IPS-18a (cell line): ENCODE measurements at regions not wholly inside any gene's neighbourhood (a gene's known extent, or its start where the extent isn't known, plus 50 kb on each side); places are given as distances from the start of the nearest gene placed in this dataset.

ENCODE experiments used
- H3K27ac ChIP-seq: one replicate; pipeline ENCODE4 v1.5.1; 2013; ENCODE audit warnings: low read length
- H3K27me3 ChIP-seq: one replicate; pipeline ENCODE4 v1.6.1; 2013; ENCODE audit warnings: mild to moderate bottlenecking, low read length; ENCODE audit not compliant: control insufficient read depth, insufficient read depth
- H3K36me3 ChIP-seq: one replicate; pipeline ENCODE4 v1.6.1; 2013; ENCODE audit warnings: low read depth, low read length; ENCODE audit not compliant: control insufficient read depth
- H3K4me1 ChIP-seq: one replicate; pipeline ENCODE4 v1.6.1; 2013; ENCODE audit warnings: low read depth, low read length; ENCODE audit not compliant: control insufficient read depth
- H3K4me3 ChIP-seq: one replicate; pipeline ENCODE4 v1.5.1; 2013; ENCODE audit warnings: low read length
- H3K9ac ChIP-seq: one replicate; pipeline ENCODE4 v1.6.1; 2013; ENCODE audit warnings: mild to moderate bottlenecking, low read length, moderate library complexity
- H3K9me3 ChIP-seq: one replicate; pipeline ENCODE4 v1.6.1; 2013; ENCODE audit warnings: low read depth, low read length; ENCODE audit not compliant: control insufficient read depth

DNA sequence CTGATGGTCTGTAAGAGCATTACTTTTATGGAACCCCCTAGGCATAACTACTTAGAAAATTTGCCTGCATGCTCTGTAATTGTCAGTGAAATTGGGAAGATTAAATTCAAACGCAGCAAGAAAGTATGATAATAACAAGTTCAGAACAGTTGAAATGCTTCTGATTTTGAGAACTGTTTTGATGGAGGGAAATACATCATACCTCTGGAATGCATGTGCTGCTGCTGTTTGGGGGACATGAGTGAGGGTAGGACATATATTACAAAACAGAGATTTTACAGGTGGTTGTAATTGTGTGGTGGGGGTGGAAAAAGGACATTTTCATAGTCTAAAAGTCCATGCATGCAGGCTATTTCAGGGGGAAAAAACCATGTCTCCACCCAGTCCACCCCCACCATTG, 135.0 kb upstream of the DPH6 start:
- Histone ChIP-seq H3K9me3 (no peaks in the 10 kb centered on the region), H3K36me3 (no peaks in the 10 kb centered on the region), H3K9ac (no peak overlapping the region), H3K27ac (no peak overlapping the region), H3K4me3 (no peak overlapping the region), H3K27me3 (no peaks in the 10 kb centered on the region), H3K4me1 (no peaks in the 10 kb centered on the region)

DNA sequence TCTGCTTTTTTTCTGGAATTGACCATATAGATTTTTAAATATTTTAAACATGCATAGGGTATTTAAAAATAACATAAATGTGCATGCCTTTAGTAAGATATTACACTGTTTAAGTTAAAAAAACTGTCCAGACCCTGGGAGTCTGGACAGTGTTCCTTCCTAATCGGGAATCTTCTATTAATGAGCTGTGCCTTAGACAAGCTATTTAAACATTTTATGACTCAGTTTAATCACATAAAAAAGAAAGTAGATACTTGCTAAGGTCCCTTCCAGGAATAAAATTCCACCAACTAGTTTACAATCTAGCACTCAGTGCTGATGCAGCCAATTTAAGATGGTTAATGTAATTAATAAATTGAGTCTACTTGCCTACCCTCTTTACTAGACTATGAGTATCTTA, 140.4 kb upstream of the DPH6 start:
- H3K9me3 ChIP-seq = no peaks in the 10 kb centered on the region
- no peak overlapping the region for H3K9ac ChIP-seq
- no peaks in the 10 kb centered on the region for H3K27me3 ChIP-seq
- no peak overlapping the region for H3K4me3 ChIP-seq
- no peak overlapping the region for H3K27ac ChIP-seq
- H3K36me3 ChIP-seq = no peaks in the 10 kb centered on the region
- H3K4me1 ChIP-seq = no peaks in the 10 kb centered on the region

DNA sequence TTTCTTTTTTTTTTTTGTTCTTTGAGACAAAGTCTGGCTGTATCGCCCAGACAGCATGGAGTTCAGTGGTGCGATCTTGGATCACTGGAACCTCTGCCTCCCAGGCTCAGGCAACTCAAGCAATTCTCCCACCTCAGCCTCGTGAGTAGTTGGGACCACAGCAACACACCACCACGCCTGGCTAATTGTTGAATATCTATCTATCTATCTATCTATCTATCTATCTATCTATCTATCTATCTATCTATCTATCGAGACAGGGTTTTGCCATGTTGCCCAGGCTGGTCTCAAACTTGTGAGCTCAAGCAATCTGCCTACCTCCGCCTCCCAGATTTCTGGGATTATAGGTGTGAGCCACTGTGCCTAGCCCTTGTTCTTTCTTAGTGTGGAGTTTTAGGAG, 143.3 kb upstream of the DPH6 start:
- Histone ChIP-seq H3K4me1 (no peaks in the 10 kb centered on the region), H3K27me3 (no peaks in the 10 kb centered on the region), H3K9ac (no peak overlapping the region), H3K27ac (no peak overlapping the region), H3K36me3 (no peaks in the 10 kb centered on the region), H3K4me3 (no peak overlapping the region), H3K9me3 (no peaks in the 10 kb centered on the region)

DNA sequence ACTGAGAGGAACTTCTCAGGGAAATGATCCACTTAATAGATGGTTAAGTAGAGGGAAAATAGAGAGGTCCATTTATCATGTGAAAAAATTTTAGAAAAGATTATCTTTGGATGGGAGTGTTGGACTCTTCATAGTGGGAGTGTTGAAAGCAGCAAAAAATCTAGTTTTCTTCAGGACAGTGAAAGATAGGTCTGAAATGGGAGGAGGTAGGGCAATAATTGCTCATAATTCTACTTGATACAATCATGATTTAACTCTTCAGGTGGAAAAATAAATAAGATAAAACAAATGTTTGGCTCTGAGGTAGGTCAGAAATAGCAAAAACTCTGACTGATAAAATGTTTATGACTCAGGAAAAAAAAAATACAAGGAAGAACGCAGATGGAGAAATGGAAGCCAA, 144.1 kb upstream of the DPH6 start:
- Histone ChIP-seq H3K9ac (no peak overlapping the region), H3K4me3 (no peak overlapping the region), H3K9me3 (no peaks in the 10 kb centered on the region), H3K4me1 (no peaks in the 10 kb centered on the region), H3K27ac (no peak overlapping the region), H3K36me3 (no peaks in the 10 kb centered on the region), H3K27me3 (no peaks in the 10 kb centered on the region)

DNA sequence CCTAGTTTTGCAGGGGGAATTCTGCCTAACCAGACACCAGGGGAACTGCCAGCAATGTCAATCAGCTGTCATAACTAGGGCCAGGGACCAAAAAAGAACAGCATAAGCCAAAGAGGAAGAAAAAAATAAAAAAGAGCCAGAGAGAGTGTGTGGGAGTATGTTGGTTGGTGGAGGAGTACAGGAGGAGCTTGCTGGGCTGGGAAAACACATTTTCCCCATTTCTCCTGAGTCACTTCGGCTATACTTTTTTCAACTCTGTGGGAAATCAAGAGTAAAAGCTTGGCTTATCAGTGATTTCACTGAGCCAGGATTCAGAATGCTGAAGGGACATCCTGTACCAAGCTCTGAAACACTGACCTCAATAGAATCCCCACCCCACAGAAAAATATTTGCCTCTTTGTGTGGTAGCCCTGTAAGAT, 144.7 kb upstream of the DPH6 start:
- H3K4me1 ChIP-seq = no peaks in the 10 kb centered on the region
- no peaks in the 10 kb centered on the region for H3K9me3 ChIP-seq
- no peaks in the 10 kb centered on the region for H3K36me3 ChIP-seq
- H3K27me3 ChIP-seq = no peaks in the 10 kb centered on the region
- H3K27ac ChIP-seq = no peak overlapping the region
- no peak overlapping the region for H3K4me3 ChIP-seq
- H3K9ac ChIP-seq = no peak overlapping the region

DNA sequence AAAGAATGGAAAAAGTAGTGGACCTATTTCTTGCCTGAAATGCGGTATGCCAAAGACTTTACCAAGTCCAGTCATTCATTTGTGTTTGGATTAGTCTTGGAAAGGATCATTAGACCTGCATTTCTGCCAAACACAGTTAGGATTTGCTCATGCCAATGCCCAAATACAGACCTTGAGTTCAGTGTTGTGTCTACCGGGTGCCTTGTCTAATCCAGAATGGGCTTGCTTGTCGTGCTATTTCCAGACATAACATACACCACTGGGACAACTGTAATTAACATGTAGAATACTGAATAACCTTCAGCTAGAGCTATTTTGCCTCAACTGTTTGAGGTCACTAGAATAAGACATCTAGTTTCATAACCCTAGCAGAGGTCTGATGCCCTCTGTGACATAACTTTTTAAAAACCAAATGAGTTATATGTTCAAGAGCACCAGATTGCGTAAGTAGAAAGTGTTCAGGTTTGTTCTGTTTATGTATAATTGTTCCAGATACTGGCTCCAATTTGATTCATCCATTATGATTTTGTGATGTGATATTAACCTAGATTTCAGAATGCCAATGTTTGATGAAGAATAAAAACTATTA, 145.3 kb upstream of the DPH6 start:
- H3K27ac ChIP-seq = no peak overlapping the region
- no peaks in the 10 kb centered on the region for H3K4me1 ChIP-seq
- H3K36me3 ChIP-seq = no peaks in the 10 kb centered on the region

GRCh38 chr15:35691891-35692867, 146.2 kb upstream of the DPH6 start:
- Histone ChIP-seq H3K4me3 (no peak overlapping the region), H3K4me1 (peaks cover 6% of the 10 kb centered on the region), H3K9me3 (no peaks in the 10 kb centered on the region), H3K27me3 (no peaks in the 10 kb centered on the region), H3K9ac (no peak overlapping the region), H3K27ac (no peak overlapping the region), H3K36me3 (no peaks in the 10 kb centered on the region)

More for the DNA sequence above, 145.3 kb upstream of the DPH6 start:
- H3K27me3 ChIP-seq = no peaks in the 10 kb centered on the region
- no peak overlapping the region for H3K9ac ChIP-seq
- H3K9me3 ChIP-seq = no peaks in the 10 kb centered on the region
- H3K4me3 ChIP-seq = no peak overlapping the region

DNA sequence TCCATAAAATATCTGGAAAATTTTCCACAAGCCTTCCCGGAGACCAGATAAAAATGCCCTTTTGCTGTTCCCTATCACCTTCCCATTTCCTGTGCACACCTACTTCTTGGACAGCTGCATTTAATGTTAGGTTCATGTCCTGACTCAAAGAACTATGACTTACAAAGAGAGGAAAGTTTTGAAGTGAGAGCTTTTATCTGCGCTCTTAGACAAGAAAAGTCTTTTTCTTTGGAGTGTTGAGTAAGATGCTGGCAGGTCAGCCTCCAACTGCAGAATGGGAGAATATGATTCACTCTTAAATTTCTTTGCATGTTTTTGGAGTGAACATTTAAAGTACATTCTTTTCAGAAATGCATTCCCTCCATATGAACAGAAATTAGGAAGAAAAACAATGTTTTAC, 147.3 kb upstream of the DPH6 start:
- H3K36me3 ChIP-seq = no peaks in the 10 kb centered on the region
- H3K9ac ChIP-seq = no peak overlapping the region
- H3K27ac ChIP-seq = no peak overlapping the region
- H3K4me1 ChIP-seq = peaks cover 15% of the 10 kb centered on the region
- H3K4me3 ChIP-seq = no peak overlapping the region
- no peaks in the 10 kb centered on the region for H3K9me3 ChIP-seq
- H3K27me3 ChIP-seq = no peaks in the 10 kb centered on the region

DNA sequence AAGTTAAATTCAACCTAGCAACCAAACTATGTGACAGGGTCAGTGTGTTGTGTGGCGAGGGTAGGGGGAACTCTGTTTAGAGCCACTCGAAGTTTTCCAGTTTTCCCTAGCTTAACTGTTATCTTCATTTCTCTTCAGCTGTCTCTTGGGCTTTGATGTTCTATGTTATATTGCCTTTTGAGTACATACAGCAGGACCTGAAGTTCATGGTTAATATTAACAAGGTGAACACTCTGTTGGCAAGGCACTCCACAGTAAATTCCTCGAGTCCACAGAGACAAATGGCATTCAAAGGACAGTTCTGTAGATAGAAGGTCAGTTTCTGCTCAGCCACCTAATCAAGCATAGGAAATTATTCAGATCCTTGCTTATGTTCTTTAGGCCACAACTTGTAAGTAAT, 147.9 kb upstream of the DPH6 start:
- Histone ChIP-seq H3K36me3 (no peaks in the 10 kb centered on the region), H3K27ac (no peak overlapping the region), H3K9me3 (no peaks in the 10 kb centered on the region), H3K4me3 (no peak overlapping the region), H3K9ac (no peak overlapping the region), H3K27me3 (no peaks in the 10 kb centered on the region), H3K4me1 (peaks cover 21% of the 10 kb centered on the region)

GRCh38 chr15:35695003-35695402, 149.0 kb upstream of the DPH6 start:
- Histone ChIP-seq H3K9me3 (no peaks in the 10 kb centered on the region), H3K27ac (no peak overlapping the region), H3K27me3 (no peaks in the 10 kb centered on the region), H3K4me1 (peaks cover 27% of the 10 kb centered on the region), H3K9ac (no peak overlapping the region), H3K36me3 (no peaks in the 10 kb centered on the region), H3K4me3 (no peak overlapping the region)

GRCh38 chr15:35696767-35697231, 150.8 kb upstream of the DPH6 start:
- Histone ChIP-seq H3K4me1 (peaks cover 27% of the 10 kb centered on the region), H3K27ac (no peak overlapping the region), H3K36me3 (no peaks in the 10 kb centered on the region), H3K9ac (no peak overlapping the region), H3K4me3 (no peak overlapping the region), H3K9me3 (no peaks in the 10 kb centered on the region), H3K27me3 (no peaks in the 10 kb centered on the region)
